Chondrocyte (in vitro differentiated cells): ENCODE measurements at regions not wholly inside any gene's neighbourhood (a gene's known extent, or its start where the extent isn't known, plus 50 kb on each side); places are given as distances from the start of the nearest gene placed in this dataset.

ENCODE experiments used
- DNase-seq: peaks from one replicate; pipeline ENCODE4 v3.0.0; 2021; ENCODE audit warnings: mixed read lengths, low spot score
- H3K27ac Mint-ChIP-seq: one replicate; pipeline ENCODE4 v1.8.0; 2021; ENCODE audit warnings: mild to moderate bottlenecking, moderate library complexity, mixed read lengths; ENCODE audit not compliant: unreplicated experiment
- H3K27me3 Mint-ChIP-seq: 2 replicates; pipeline ENCODE4 v1.8.0; 2021; ENCODE audit warnings: low read depth, mixed read lengths
- H3K36me3 Mint-ChIP-seq: 2 replicates; pipeline ENCODE4 v1.8.0; 2021; ENCODE audit warnings: low read depth, mixed read lengths
- H3K4me1 Mint-ChIP-seq: 2 replicates; pipeline ENCODE4 v1.8.0; 2021; ENCODE audit warnings: low read depth, mild to moderate bottlenecking, mixed read lengths
- H3K4me3 Mint-ChIP-seq: one replicate; pipeline ENCODE4 v1.8.0; 2021; ENCODE audit warnings: mild to moderate bottlenecking, moderate library complexity, mixed read lengths; ENCODE audit not compliant: unreplicated experiment
- H3K9me3 Mint-ChIP-seq: 2 replicates; pipeline ENCODE4 v1.8.0; 2021; ENCODE audit warnings: low read depth, mixed read lengths
- CTCF ChIP-seq: fragments of 200-600 bp; sonication (generic); IDR thresholded peaks from 2 replicates; pipeline ENCODE4 v1.5.0; 2021; ENCODE audit warnings: antibody characterized with exemption, mild to moderate bottlenecking, moderate library complexity

- DNase-seq: no peak
- no peak overlapping the region for H3K4me3 Mint-ChIP-seq
- TF ChIP-seq CTCF: no peak
- no peaks in the 10 kb centered on the region for H3K27me3 Mint-ChIP-seq
- H3K27ac Mint-ChIP-seq: no peak overlapping the region
- peaks cover 7% of the 10 kb centered on the region for H3K9me3 Mint-ChIP-seq
- H3K36me3 Mint-ChIP-seq: no peaks in the 10 kb centered on the region
- peaks cover 4% of the 10 kb centered on the region for H3K4me1 Mint-ChIP-seq
Observed at GRCh38 chr12:89236748-89237383, 115.4 kb downstream of the DUSP6 start.

DNA sequence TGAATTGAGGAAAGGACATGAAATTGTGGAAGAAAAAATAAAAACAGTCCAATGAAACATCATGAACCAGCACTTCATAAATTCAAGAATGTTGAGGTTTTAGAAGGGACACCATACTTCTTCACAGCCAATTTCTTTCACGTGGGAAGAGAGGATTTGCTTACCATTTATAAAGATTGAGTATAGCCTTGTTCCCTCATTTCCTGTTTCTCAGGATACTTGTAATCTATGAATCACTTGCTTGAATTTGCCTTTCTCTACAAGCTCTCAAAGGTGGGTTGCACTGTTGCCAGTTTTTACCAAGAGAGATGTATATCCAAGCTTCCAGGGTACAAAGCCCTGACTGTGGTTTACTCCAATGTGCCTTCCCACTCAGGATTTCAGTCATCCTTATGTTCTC lies 116.1 kb downstream of the DUSP6 start:
- H3K27ac Mint-ChIP-seq: no peak overlapping the region
- H3K9me3 Mint-ChIP-seq: peaks cover 4% of the 10 kb centered on the region
- no peak overlapping the region for H3K4me3 Mint-ChIP-seq
- DNase-seq: no peak
- no peak for TF ChIP-seq CTCF
- H3K27me3 Mint-ChIP-seq: no peaks in the 10 kb centered on the region
- H3K4me1 Mint-ChIP-seq: peaks cover 4% of the 10 kb centered on the region
- H3K36me3 Mint-ChIP-seq: no peaks in the 10 kb centered on the region

GRCh38 chr12:89235189-89235993 lies 116.9 kb downstream of the DUSP6 start:
- Mint-ChIP-seq H3K4me1 (peaks cover 4% of the 10 kb centered on the region), H3K27ac (no peak overlapping the region), H3K36me3 (no peaks in the 10 kb centered on the region), H3K27me3 (no peaks in the 10 kb centered on the region), H3K4me3 (no peak overlapping the region), H3K9me3 (no peaks in the 10 kb centered on the region)
- no peak for DNase-seq
- no peak for TF ChIP-seq CTCF

- no peak overlapping the region for H3K27ac Mint-ChIP-seq
- TF ChIP-seq CTCF: no peak
- H3K36me3 Mint-ChIP-seq: no peaks in the 10 kb centered on the region
- H3K4me1 Mint-ChIP-seq: peaks cover 4% of the 10 kb centered on the region
- H3K9me3 Mint-ChIP-seq: no peaks in the 10 kb centered on the region
- H3K4me3 Mint-ChIP-seq: no peak overlapping the region
- no peaks in the 10 kb centered on the region for H3K27me3 Mint-ChIP-seq
- DNase-seq: no peak
Observed at GRCh38 chr12:89234324-89235114, 117.8 kb downstream of the DUSP6 start.

GRCh38 chr12:89231686-89232085 lies 120.6 kb downstream of the DUSP6 start:
- Mint-ChIP-seq H3K9me3 (no peaks in the 10 kb centered on the region), H3K27me3 (no peaks in the 10 kb centered on the region), H3K4me3 (no peak overlapping the region), H3K4me1 (peaks cover 17% of the 10 kb centered on the region), H3K36me3 (no peaks in the 10 kb centered on the region), H3K27ac (no peak overlapping the region)
- no peak for TF ChIP-seq CTCF
- DNase-seq: no peak
